Activated T-cell treated with anti-CD3 and anti-CD28 coated beads for 1 hour (primary cell): ENCODE measurements at regions not wholly inside any gene's neighbourhood (a gene's known extent, or its start where the extent isn't known, plus 50 kb on each side); places are given as distances from the start of the nearest gene placed in this dataset.

ENCODE experiments used
- DNase-seq: peaks from one replicate; pipeline ENCODE4 v3.0.0-alpha.2; 2020; ENCODE audit warnings: low read depth

DNA sequence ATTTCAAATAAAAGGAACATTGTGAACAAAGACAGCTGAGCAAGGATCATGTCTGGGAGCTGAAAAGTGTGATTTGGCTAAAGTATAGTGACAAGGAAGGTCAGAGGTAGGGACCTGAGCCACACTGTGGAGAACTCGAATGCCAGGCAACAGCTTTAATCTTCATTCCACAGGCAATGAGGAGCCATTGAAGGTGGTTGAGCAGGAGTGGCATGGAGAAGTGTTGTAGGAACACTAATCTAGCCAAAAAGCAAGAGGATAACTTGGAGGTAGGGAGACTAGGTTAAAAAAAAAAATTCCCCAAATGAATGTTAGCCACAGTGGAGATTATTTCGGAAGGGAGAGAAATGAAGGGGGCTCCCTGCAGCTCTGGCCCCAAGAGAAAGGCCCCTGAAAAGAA lies 286.9 kb downstream of the BCOR start:
- no peak for DNase-seq

DNA sequence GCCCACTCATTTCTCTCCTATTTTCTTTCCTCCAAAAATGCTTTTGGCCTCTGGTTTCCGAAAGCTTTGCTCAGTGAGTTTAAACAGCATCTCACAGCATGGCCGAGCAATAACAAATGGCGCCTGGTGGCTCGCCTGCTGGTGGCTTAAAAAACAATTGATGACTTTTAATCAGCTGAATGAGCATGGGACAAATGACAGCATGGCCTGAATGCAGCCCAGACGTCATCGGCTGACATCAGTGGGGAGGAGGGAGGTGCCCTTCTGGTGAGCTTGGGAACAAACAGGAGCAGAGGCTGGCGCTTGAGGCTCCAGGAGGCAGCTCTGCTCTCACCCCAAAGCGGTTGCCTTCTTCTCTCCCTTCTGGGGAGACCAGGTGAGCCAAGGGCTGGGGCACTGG lies 286.4 kb downstream of the BCOR start:
- no peak for DNase-seq

DNA sequence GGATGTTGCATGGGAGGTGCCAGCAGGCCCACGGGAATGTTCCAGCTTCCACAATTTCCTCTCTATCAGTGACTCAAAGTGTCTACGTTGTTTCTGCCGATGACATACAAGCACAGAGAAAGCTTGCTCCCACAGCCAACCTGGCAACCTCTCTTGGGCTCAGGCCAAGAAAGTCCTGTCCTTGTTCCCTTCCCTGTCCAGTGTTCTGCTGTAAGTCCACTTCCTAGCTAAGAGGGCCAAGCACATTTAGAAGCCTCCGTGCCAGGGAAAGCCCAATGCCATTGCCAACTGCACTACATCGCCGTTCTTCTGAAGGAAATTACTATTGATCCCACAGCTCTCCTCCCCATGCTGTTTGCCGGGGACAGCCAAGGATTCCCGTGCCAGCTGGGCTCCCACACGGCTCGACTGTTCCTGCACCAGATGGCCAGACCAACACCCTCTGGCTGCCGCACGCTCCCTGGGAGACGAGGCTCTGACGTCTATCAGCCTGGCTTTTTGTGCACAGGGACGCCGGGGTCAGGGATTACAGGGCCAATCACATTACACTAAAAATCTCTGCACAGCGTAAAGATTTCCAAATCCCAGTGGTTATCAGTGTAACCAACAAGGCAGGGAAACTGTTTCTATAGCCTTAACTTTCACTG lies 284.0 kb downstream of the BCOR start:
- DNase-seq, result no peak

DNA sequence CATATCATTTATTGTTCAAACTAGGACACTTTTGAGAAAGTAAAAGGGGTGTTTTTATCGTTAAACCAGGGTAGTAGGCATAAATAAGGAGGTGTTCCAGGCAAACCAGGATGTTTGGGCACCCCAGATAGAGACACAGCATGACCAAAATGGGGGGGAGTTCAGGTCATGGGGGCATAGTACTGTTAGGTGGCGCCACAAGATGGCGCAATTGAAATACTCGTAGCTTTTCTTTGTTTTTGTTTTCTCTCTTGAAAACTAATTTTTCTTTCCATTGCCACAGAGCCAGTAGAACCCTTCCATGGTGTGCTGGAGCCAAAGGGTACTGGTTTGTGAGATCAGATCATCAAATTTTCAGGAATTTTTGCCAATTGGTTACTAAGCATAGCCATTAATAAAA lies 283.4 kb downstream of the BCOR start:
- DNase-seq, result peak; percentile 16

DNA sequence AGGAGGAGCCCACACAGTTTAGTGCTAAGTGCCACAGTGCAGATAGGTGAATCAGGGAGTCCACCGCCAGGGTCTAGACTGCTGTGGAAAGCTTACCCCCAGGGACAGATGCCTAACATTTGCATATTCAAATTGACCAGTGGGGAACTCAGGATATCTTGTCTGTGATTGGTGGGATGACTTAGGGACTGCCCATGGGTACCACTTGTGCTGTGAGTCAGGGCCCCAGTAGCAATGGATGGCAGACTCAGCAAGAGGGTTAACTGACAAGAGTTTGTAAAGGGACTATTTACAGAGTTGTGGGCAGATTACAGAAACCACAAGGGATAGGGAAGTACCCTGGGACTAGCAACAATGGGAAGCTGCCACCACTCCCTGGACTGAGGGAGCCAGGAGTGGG lies 282.1 kb downstream of the BCOR start:
- no peak for DNase-seq

DNA sequence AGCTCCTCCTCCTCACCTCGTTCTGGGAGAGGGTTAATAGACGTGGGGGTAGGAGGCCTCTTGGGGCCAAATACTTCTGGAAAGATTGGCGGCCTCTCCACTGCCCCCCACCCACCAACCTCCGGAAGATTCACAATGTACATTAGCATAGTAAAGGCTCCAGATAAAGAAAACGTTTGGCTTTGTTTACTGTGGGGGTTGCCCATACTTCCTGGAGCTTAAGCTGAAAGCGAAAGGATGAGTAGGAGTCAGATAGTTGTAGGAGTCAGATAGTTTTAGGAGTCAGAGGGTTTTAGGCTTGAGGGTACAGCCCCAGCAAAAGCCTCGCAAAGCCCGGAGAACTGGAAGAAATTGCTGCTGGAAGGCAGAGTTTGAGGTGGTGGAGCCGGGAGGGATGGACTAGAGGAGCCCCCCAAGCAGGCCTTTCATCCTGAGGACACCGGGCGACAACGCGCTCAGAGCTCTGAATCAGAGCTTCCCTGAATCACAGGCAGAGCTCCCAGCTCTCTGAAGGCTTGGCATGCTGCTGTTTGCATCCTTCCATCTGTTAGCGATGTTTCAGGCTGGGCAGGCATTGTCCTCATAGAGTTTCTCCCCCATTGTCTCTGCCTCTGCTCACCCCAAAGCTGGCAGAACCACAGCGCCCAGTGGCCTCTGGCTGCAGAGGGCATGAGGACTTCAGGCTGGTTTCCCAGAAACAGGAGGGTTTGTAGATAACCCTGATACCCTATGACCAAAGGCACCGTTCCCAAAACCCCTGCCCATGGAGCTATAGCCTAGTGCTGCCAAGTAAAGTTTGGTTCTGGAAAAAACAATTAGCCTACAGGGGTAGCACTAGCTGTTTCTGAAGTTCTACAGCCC lies 280.7 kb downstream of the BCOR start:
- DNase-seq, result no peak

DNA sequence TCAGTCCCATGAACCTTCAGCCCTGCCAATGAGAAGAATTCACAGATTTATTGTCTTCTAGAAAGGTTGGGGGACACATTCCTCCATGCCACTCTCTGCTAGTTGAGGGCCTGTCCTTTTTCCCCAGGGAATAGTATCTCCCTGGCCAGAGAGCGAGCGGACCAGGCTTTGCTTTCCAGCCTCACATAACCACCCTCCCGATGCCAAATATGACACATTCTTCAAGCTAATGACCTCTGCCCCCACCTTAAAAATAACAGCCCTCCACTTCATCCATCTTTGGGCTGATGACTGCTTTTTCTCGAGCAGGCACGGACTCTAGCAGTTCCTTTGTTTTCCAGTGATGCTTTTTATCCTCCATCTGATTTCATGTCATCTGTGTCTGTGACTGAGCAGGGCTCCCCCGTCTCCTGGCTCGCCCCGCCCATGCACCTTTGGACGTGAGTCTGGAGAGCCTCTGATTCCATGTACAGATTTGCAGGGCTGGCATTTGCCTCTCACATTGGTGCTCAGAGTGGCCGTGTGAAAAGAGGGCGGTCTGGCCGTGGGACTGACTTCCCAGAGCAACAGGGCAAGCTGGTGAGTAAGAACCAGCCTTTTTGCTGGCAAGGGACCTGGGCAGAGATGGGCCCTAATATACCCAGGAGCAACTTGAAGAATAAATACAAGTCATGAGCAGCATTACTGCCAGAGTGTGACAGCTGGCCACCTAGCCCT lies 279.8 kb downstream of the BCOR start:
- no peak for DNase-seq

DNA sequence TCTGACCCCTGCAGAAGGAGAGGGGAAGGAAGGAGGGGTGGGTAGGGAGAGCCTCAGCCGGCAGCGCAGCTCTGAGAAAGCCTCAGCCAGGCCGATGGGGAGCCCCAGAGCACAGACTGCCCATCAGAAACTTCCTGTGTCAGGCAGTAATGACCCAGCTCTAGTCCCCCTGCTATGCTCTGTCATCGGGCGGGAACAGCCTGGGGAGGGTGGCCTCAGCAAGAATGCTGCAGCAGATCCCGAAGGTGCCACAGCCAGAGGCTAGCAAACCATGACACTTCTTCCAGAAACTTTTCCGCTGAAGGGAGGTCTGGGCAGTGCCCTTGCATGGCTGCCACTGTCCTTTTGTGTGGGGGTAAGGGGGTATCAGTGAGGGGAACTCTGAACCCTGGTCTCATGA lies 279.0 kb downstream of the BCOR start:
- no peak for DNase-seq

DNA sequence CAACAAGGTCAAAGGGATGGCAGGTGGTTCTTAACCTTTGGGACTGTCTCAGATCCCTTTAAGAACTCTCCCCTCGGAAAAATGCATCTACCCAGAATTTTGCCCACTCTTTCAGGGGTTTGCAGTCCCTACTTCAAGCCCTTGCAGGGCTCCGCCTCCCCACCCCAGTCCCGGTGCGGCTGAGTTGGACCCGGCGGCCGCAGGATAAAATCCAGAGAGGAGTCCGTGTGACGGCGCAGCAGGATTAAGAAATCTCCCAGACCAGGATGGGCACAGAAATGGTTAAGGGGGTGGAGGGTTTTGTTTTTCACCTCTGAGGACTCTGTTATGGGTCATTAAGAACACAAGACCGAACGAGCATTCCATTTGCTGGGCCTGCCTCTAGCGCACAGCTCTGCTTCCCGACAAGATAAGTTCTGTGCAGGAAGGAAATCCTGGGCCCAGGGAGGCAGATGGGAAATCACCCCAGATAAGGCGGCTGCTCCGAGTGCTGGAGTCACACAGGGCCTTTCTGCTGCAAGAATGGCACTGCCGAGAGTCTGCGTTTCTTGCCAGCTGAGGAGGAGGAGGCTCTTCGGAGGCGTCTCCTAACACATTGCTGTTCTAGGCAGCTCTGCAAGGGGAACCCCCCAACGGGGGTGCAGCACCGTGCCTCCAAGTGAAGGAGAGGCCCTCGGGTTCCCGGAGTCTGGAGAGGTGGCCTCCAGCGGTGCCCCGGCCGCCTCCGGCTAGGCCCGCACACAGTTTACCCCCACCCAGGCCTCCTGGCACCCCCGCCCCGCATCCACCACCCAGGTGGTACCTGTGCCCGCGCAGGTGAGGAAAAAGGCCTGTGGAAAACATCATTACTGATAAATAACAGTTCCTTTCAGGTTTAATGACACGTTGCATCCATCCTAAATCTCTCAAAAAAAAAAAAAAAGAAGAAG lies 277.6 kb downstream of the BCOR start:
- DNase-seq, result no peak

DNA sequence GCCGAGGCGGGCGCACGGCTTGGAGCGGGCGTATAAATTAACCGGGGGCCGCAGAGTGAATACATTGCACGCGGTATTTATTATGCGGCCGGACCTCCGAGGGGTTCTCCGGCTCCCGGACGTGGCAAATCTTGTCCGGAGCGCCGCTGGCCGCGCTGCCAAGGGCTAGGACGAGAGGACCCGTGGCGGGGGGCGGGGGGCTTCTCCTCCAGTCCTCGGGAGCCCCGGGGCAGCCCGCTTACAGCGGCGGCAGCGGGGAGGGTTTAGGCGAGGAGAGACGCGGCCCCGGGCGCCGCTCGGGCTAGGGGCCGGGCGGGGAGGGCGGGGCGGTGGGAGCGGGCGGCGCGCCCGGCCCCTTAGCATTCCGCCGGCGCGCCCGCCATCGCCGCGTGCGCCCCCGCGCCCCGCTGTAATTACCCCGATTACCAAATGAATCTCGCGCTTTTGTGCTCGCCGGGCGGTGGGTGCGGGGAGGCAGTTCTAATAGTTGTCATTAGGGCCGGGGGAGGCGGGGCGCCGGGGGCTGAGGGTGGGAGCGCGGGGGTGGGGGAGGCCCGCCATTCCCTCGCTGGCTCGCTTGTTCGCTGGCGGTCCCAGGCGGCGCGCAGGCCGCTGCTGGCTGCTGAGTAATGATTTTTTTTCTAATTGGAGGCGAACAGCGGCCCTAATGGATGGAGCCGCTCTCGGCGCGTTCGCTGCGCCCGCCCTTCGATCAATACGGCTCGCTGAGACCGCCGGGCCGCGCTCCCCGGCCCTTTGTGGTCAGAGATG lies 276.6 kb downstream of the BCOR start:
- DNase-seq, result peak; percentile 1

DNA sequence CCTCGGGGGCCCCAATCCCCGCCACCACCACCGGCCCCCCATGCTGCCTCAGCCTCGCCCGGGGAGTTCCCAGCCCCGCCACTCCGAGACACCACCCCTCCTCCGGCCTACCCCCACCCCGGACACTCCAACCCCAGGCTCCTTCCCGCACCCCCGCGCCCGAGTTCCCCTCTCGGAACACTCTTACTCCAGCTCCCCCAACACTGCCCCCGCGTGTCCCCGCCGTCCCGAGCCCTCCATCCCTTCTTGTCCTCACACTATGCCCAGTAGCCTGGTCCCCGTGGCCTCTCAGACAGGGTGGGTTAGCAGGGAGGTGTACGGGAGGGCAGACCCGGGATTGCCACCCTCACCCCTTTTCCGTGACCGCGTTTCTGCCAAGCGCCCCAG lies 276.1 kb downstream of the BCOR start:
- no peak for DNase-seq

DNA sequence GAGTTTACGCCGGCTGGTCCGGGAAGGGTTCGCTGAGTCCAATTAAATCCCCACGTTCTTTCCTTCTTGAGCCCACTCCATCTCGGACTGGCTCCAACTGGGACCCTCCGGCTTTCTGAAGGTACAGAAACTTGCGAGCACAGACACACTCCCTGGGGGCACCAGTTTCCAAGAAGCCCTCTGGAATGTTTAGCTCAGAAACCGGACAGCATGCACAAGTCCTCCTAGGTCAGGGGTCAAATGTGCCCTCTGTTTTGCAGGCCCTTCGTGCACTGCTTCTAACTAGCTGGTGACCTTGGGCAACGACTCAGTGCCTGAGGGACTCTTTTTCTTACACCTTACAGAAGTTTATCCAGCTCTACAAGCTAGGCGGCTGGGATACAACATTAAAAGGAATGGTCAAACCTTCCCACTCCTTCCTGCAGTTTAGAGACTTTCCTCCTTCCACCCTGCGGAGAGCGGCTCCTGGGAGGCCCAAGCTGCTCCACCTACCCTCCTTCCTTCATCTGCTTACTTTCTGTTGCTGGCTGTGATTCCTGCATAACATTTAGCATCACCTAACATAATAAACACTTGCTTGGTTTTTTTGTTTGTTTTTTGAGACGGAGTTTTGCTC lies 275.5 kb downstream of the BCOR start:
- no peak for DNase-seq

DNA sequence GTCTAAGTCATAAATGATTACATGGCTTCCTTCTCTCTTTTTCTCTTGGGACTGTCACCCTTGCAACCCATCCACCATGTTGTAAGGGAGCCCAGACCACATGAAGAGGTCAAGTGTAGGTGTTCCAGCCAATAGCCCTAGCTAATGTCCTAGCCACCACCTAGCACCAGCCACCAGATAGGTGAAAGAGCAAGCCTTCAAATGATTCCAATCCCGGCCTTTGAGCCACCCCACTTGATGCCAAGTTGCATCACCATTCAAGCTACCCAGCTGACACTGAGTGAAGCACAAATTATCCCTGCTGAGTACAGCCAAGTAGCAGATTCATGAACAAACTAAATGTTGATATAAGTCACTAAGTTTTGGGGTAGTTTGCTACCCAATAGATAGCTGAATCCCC lies 274.3 kb downstream of the BCOR start:
- DNase-seq, result no peak

DNA sequence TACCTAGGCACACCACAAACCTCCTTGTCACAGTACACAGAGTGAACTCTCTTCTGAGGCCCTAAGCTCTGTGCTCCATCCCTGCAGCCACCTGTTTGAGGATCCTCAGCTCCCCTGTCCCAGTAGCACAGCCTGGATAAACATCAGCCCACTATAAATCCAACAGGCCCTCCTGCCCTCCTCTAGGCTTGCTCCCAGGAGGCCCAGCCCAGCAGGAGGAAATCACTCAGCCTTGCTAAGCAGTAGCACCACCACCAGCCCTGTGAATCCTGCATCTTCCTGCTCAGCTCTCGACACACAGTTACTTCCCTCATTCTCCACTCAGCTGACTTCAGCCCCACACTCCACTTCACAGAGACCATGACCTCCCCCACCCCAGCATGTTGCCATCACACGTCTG lies 273.9 kb downstream of the BCOR start:
- DNase-seq, result no peak

DNA sequence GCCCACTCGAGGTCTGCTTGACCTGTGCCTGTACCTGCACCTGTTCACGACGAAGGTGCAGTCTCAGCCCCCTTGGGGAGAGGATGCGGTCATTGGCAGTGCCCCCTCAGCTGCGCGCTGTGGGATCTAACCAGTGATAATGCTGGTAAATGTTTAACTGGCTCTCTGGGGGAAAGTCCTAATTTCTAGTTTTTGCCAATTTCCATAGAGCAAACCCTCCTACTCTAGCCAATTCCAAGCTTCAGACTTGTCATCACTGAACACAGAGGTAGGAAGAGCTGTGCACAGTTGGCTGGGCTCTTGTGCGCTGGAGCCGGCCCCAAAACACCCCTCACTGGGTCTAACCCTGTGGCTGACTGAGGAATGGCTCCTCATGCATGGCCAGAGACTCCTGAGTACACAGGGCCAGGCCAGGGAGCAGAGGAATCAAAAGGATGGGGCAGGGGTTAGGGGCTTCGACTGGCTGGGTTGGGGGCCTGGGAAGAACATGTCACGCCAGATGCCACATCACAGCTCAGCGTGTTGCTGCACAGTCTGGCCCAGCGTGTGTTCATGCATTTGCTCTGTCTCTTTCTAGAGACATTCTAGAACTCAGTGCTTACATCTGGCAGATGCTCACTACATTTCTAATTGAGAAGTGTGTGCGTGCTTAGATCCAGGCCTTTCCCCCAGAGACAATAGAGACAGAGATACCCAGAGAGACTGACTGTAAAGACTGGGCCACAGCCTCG lies 270.8 kb downstream of the BCOR start:
- DNase-seq, result no peak

DNA sequence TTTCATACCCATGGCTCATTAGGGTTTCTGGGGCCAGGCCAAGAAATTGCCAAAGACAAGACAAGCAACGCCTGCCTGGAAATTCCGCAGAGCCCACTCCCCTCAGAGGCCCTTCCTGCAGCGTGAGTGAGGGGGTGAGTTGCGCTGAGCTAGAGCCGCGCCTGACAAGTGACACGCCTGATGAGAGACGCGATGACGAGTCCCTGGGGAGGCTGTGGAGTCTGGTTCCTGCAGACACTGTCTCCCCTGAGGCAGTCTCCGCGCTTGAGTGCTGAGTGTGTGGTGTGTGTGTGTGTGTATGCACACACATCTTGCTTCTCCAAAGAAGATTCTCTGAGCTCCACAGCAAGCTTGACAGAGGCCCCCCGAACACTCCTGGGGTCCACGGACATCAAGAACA lies 269.8 kb downstream of the BCOR start:
- DNase-seq, result no peak

DNA sequence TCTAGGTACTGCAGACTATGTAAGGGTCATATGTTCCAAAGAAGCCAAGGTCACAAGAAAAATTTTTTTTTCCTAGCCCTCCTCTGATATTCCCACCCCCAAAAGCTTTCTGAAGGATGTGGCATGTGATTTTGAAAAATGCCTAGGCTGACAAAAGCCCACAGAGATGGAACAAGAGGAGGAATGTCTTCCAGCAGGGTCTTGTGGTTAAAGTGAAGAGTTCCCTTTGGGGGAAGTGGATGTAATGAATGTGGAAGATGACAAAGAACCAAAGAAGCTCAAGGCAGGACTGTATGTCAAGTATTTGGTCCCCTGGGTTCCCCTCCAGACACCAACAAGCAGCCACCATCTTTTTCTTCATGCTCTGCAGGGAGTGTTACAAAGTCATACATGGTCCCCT lies 268.8 kb downstream of the BCOR start:
- no peak for DNase-seq

DNA sequence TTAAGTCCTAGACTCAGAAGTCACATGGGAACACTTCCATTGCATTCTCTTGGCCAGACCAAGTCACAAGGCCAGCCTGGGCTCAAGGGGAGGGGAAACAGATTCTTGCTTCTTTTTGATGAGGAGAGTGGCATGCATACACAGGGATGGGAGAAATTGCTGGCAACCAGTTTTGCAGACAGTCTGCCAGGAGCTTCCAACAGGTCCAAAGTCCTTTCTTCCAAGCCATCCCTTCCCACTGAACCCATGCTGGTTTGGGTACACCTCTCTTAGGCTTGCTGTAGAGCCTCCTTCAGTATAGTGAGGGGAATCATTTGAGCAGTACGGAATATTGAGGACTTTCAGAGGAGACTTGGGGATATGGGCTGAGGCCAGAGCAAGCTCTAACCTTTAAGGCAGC lies 267.8 kb downstream of the BCOR start:
- DNase-seq, result no peak

DNA sequence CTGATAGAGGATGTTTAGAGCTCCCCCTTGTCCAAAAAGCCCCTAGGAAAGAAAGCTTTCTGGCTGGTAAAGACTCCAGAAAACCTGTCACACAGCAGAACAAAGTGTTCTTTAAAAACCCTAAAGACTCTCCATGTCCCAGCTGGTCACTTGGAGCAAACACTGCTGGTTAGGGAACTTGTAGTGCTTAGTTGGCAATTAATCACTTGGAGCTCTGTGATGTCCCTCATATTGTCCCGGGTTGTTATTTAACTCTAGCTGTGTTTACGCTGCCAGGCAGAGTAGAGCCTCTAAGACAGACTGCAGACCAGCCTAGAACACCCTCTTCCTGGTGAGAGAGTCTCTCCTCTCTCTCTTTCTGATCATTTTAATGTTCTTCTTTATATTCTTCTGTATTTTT lies 267.3 kb downstream of the BCOR start:
- DNase-seq, result no peak

DNA sequence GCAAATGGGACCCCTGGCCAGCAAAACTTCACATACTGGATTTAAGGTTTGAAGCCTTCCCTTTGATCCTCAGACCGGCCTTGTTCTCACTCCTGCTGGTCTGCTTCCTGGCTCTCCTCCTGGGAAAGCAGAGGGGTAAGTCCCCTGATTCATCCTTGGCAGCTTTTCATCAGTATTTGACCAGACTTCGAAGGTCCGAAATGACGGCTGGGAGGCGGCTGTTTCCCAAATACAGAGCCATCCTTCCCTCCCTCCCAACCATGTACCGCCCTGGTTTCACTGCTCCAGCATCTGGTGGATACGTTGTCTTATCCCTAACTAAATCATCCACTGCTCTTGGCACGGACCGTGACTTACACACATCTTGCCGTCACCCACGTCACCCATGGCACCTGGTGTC lies 265.5 kb downstream of the BCOR start:
- no peak for DNase-seq
